OCI-LY7 (cell line): ENCODE measurements at regions not wholly inside any gene's neighbourhood (a gene's known extent, or its start where the extent isn't known, plus 50 kb on each side); places are given as distances from the start of the nearest gene placed in this dataset.

Source experiments
- BruUV-seq: library from RNA; stranded (reverse); fragments of 400-500 nt; replicated peaks from 2 replicates; lab custom pipeline; 2021; lab: Mats Ljungman, UMichigan
- CTCF ChIA-PET: fragments of 300-600 bp; sonication (Branson Sonifier 250); formaldehyde crosslinking; loops from one replicate; lab custom pipeline; 2022; ENCODE audit warnings: antibody characterized with exemption; ENCODE audit not compliant: unreplicated experiment; lab: Charles Lee
- POLR2A ChIA-PET: fragments of 300-600 bp; sonication (Branson Sonifier 250); formaldehyde crosslinking; loops from one replicate; lab custom pipeline; 2022; ENCODE audit warnings: antibody characterized with exemption; lab: Charles Lee
- DNase-seq: peaks from one replicate; pipeline ENCODE4 v3.0.0-alpha.2; 2015; ENCODE audit warnings: low spot score
- H2AFZ ChIP-seq: fragments of 200-600 bp; sonication (generic), shearing (Covaris generic); 2 replicates; pipeline ENCODE4 v1.6.1; 2014; ENCODE audit warnings: mild to moderate bottlenecking, antibody characterized with exemption, low read length, moderate library complexity
- H3K27ac ChIP-seq: fragments of 200-600 bp; sonication (generic); 2 replicates; pipeline ENCODE4 v1.5.1; 2014; ENCODE audit warnings: mixed run types, low read depth, mild to moderate bottlenecking, moderate library complexity, low read length, inconsistent platforms; ENCODE audit not compliant: poor library complexity, severe bottlenecking
- H3K36me3 ChIP-seq: fragments of 200-600 bp; sonication (generic); 2 replicates; pipeline ENCODE4 v1.6.1; 2014; ENCODE audit warnings: mild to moderate bottlenecking, antibody characterized with exemption, low read length, moderate library complexity, mixed read lengths; ENCODE audit not compliant: insufficient read depth
- H3K4me1 ChIP-seq: fragments of 200-600 bp; sonication (generic); 2 replicates; pipeline ENCODE4 v1.5.1; 2014; ENCODE audit warnings: mild to moderate bottlenecking, low read length; ENCODE audit not compliant: insufficient read depth, poor library complexity, severe bottlenecking
- H3K4me2 ChIP-seq: fragments of 200-600 bp; sonication (generic); 2 replicates; pipeline ENCODE4 v1.6.1; 2014; ENCODE audit warnings: mild to moderate bottlenecking, low read length
- H3K4me3 ChIP-seq: fragments of 200-600 bp; sonication (generic); 2 replicates; pipeline ENCODE4 v1.5.1; 2014; ENCODE audit warnings: mild to moderate bottlenecking, low read depth, low read length; ENCODE audit not compliant: poor library complexity, severe bottlenecking
- H3K79me2 ChIP-seq: fragments of 200-600 bp; sonication (generic); 2 replicates; pipeline ENCODE4 v1.6.1; 2016; ENCODE audit warnings: low read depth, mild to moderate bottlenecking, low read length, moderate library complexity, mixed read lengths; ENCODE audit not compliant: insufficient read depth
- H3K9me2 ChIP-seq: fragments of 200-600 bp; sonication (generic); 2 replicates; pipeline ENCODE4 v1.6.1; 2016; ENCODE audit warnings: mild to moderate bottlenecking, low read length, mixed read lengths; ENCODE audit not compliant: insufficient read depth
- H3K9me3 ChIP-seq: fragments of 200-600 bp; sonication (generic); 2 replicates; pipeline ENCODE4 v1.6.1; 2014; ENCODE audit warnings: mild to moderate bottlenecking, mixed run types, low read length, mixed read lengths
- H4K20me1 ChIP-seq: fragments of 200-600 bp; sonication (generic); 2 replicates; pipeline ENCODE4 v1.6.1; 2014; ENCODE audit warnings: mild to moderate bottlenecking, antibody characterized with exemption, low read length, moderate library complexity, mixed read lengths; ENCODE audit not compliant: insufficient read depth
- EZH2phosphoT487 ChIP-seq: fragments of 200-600 bp; sonication (generic); IDR thresholded peaks from 2 replicates; pipeline ENCODE4 v1.6.1; 2018; ENCODE audit warnings: low read depth, borderline replicate concordance, mild to moderate bottlenecking, mixed run types, antibody characterized with exemption, low read length, moderate library complexity, mixed read lengths
- intact Hi-C: fragments of 100-400 bp; cut with micrococcal nuclease; formaldehyde crosslinking; loops from one replicate; pipeline ENCODE4 v1.10.0; 2022; ENCODE audit not compliant: unreplicated experiment
- TF ChIP-seq, protein P1 (sequence below): fragments of 200-600 bp; sonication (generic); conservative IDR thresholded peaks from 2 replicates; pipeline ENCODE4 v1.5.1; 2014; ENCODE audit warnings: mild to moderate bottlenecking, antibody characterized with exemption, low read length, moderate library complexity, mixed read lengths

DNA sequence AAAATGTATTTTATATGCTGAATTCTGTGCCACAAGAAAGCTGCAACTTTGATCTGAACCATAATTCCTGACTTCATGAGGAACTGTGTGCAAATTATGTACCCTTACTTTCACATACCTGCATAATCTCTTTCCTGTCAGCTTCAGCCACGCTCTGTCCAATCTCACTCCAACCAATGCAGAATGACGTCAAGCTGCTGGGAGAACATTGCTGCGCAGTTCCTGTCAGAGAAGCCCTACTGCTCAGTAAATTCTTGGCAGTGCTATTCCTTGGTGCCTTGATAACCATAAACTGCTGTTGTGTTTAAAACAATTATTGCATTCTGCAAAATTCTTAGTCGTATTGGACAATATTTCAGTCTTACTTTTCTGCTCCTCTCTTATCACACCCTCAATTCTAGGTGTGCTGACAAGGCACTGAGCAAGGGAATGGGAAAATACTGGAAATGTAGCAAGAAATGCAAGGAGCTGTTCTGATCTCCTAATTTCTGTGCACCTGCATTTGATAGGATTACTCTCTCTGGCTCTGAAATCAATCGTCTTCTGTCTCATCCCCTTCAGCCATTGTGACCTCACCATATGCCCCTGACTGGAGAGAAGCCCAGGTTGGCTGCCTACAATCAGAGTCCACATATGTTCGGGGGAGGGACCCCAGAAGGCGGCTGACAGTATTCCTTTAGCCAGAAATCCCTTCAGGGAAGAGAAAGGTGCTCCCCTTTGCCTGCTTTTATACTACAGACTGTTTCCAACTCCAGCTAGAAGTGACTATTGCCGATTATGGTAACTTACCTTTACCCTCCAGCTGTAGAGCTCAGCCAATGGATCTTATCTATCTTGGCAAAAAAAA is 274.9 kb upstream of the NOVA1 start:
- intact Hi-C loops: no loop called here
- no peaks in the 10 kb centered on the region for H3K9me2 ChIP-seq
- no peaks in the 10 kb centered on the region for H4K20me1 ChIP-seq
- ChIA-PET POLR2A (interaction anchor here (1.0 kb wide), 1 partner anchor 10 kb away, joined by 6 read pairs; no protein-coding TSS in a partner anchor), CTCF (no interaction called here)
- no peak overlapping the region for H3K4me3 ChIP-seq
- no peak overlapping the region for H3K4me2 ChIP-seq
- no peak for DNase-seq
- H3K4me1 ChIP-seq: no peaks in the 10 kb centered on the region
- TF ChIP-seq, protein P1, sequence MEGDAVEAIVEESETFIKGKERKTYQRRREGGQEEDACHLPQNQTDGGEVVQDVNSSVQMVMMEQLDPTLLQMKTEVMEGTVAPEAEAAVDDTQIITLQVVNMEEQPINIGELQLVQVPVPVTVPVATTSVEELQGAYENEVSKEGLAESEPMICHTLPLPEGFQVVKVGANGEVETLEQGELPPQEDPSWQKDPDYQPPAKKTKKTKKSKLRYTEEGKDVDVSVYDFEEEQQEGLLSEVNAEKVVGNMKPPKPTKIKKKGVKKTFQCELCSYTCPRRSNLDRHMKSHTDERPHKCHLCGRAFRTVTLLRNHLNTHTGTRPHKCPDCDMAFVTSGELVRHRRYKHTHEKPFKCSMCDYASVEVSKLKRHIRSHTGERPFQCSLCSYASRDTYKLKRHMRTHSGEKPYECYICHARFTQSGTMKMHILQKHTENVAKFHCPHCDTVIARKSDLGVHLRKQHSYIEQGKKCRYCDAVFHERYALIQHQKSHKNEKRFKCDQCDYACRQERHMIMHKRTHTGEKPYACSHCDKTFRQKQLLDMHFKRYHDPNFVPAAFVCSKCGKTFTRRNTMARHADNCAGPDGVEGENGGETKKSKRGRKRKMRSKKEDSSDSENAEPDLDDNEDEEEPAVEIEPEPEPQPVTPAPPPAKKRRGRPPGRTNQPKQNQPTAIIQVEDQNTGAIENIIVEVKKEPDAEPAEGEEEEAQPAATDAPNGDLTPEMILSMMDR: no peak
- no peak for TF ChIP-seq EZH2phosphoT487
- no peaks in the 10 kb centered on the region for H3K36me3 ChIP-seq
- BruUV-seq: no TSS peak
- H3K27ac ChIP-seq: no peak overlapping the region
- H2AFZ ChIP-seq: no peak overlapping the region
- peaks cover 19% of the 10 kb centered on the region for H3K9me3 ChIP-seq
- no peaks in the 10 kb centered on the region for H3K79me2 ChIP-seq

DNA sequence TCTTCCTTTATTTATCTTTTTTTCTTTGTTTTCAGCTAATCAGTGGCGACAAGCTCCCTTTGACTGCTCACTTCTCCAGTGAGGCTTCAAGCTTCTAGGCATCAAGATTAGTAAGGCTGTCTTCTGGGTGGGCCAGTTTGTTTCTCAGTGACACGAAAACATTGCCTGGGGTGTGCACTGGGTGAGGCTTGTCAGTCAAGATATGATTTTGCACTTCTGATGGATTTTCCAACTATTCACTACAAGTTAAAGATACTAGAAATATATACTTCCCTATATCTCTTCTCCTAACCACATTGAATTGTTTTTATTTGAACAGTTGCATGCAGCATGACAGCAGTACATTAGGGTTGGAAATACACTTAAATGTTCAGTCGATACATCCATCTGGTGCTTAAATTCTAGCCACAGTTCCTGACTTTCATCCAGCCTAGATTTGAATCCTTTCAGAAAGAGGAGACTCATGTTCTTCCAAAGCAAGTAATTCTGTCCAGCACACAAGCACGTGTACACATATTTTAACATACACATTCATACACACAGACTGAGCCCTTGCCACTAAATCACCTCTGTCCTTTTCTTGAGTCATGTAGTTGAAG is 275.6 kb upstream of the NOVA1 start:
- no TSS peak for BruUV-seq
- H3K27ac ChIP-seq: no peak overlapping the region
- H3K4me2 ChIP-seq: no peak overlapping the region
- POLR2A ChIA-PET: interaction anchor here (1.0 kb wide), 1 partner anchor 10 kb away, joined by 6 read pairs; no protein-coding TSS in a partner anchor
- intact Hi-C loops: no loop called here
- H3K9me2 ChIP-seq: no peaks in the 10 kb centered on the region
- no peak overlapping the region for H3K4me3 ChIP-seq
- H3K4me1 ChIP-seq: no peaks in the 10 kb centered on the region
- no peaks in the 10 kb centered on the region for H3K36me3 ChIP-seq
- peaks cover 19% of the 10 kb centered on the region for H3K9me3 ChIP-seq
- CTCF ChIA-PET: no interaction called here
- TF ChIP-seq EZH2phosphoT487: no peak
- TF ChIP-seq, protein P1: no peak
- H2AFZ ChIP-seq: no peak overlapping the region
- DNase-seq: no peak
- H4K20me1 ChIP-seq: no peaks in the 10 kb centered on the region
- no peaks in the 10 kb centered on the region for H3K79me2 ChIP-seq

DNA sequence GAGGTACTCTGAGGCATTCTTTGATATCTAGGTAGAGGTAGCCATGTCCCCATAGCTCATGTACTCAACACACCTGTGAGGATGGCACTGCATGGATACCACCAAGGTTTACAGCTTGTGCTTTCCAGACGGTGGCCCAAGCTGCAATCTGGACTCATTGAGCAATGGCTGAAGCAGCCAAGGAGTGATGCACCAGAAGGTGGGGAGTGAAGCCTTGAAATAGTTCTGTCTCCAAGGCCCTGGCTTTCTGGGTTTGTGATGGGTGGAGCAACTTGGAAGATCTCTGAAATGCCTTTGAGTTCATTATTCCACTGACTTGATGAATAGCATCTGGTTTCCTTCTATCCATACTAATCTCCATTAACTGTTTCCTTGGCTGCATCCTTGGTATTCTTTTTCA is 290.0 kb upstream of the NOVA1 start:
- no peak for DNase-seq
- Histone ChIP-seq H3K4me2 (no peak overlapping the region), H2AFZ (no peak overlapping the region), H3K4me1 (no peaks in the 10 kb centered on the region), H3K27ac (no peak overlapping the region), H3K4me3 (no peak overlapping the region), H3K9me2 (no peaks in the 10 kb centered on the region), H3K36me3 (no peaks in the 10 kb centered on the region), H3K9me3 (peaks cover 18% of the 10 kb centered on the region; the same call in 1 of the 2 replicates), H4K20me1 (no peaks in the 10 kb centered on the region), H3K79me2 (no peaks in the 10 kb centered on the region)
- BruUV-seq: no TSS peak
- ChIA-PET POLR2A (no interaction called here), CTCF (no interaction called here)
- TF ChIP-seq, protein P1: no peak
- no peak for TF ChIP-seq EZH2phosphoT487
- intact Hi-C loops: no loop called here
